K562 (cell line): ENCODE measurements at regions not wholly inside any gene's neighbourhood (a gene's known extent, or its start where the extent isn't known, plus 50 kb on each side); places are given as distances from the start of the nearest gene placed in this dataset.

Experiments used
- ATAC-seq: fragments of 200-7000 bp; cut with Tn5 transposase; 3 replicates; pipeline ENCODE4 v1.9.1; 2020; ENCODE audit warnings: moderate library complexity
- BruUV-seq: library from RNA; stranded (reverse); fragments of 400-500 nt; replicated peaks from 2 replicates; lab custom pipeline; 2021; lab: Mats Ljungman, UMichigan
- CTCF ChIA-PET: fragments of 300-600 bp; formaldehyde crosslinking; extraction: SDS; loops from one replicate; lab custom pipeline; 2021; ENCODE audit warnings: low intra/inter-chr PET ratio; lab: Yijun Ruan, JAX
- POLR2A ChIA-PET: fragments of 300-600, 350-650 bp; sonication (Branson Sonifier 250); formaldehyde crosslinking; extraction: SDS; loops from one replicate; lab custom pipeline; 2021; ENCODE audit warnings: antibody characterized with exemption, inconsistent platforms; lab: Yijun Ruan, JAX
- DNase-seq, 4 experiments: peaks; one replicate each; pipeline versions ENCODE4 v3.0.0 to v3.0.0-alpha.2; 2011 to 2018; ENCODE audit warnings: low spot score in 3 of 4, mixed read lengths in 3 of 4; ENCODE audit errors: extremely low read depth in 1 of 4
- FAIRE-seq: peaks from 2 replicates; lab custom pipeline; 2011; peaks lifted over from hg19 to GRCh38; lab: Jason Lieb, UNC
- H2AFZ ChIP-seq: 2 replicates; pipeline ENCODE4 v1.6.0; 2011; ENCODE audit warnings: low read depth, low read length, control low read depth, inconsistent platforms
- H3K27ac ChIP-seq: fragments of 200-600 bp; 3 replicates; pipeline ENCODE4 v1.8.0; 2011; ENCODE audit warnings: low read depth, mild to moderate bottlenecking, control low read depth, inconsistent platforms, low read length, moderate library complexity, mixed read lengths; ENCODE audit errors: extremely low read depth
- H3K27me3 ChIP-seq, 2 experiments: fragments of 300-600 bp in 1 of 2; 2 replicates in 1 of 2; 3 replicates in 1 of 2; pipeline versions ENCODE4 v1.6.0 to v1.8.0; 2011; ENCODE audit warnings: inconsistent platforms in 2 of 2, low read length in 2 of 2, mild to moderate bottlenecking in 1 of 2, mixed read lengths in 1 of 2, moderate library complexity in 1 of 2; ENCODE audit not compliant: control insufficient read depth in 2 of 2, insufficient read depth in 2 of 2
- H3K36me3 ChIP-seq: fragments of 300-600 bp; 3 replicates; pipeline ENCODE4 v1.8.0; 2011; ENCODE audit warnings: mild to moderate bottlenecking, low read length, inconsistent platforms; ENCODE audit not compliant: control insufficient read depth, insufficient read depth
- H3K4me1 ChIP-seq, 2 experiments: fragments of 200-600 bp in 1 of 2; replicated peaks in 1 of 2; 2 replicates in 1 of 2; 3 replicates in 1 of 2; pipeline versions ENCODE4 v1.5.1 to v1.8.0; 2011; ENCODE audit warnings: inconsistent platforms in 2 of 2, low read length in 2 of 2, mild to moderate bottlenecking in 1 of 2, mixed read lengths in 1 of 2, moderate library complexity in 1 of 2; ENCODE audit not compliant: control insufficient read depth in 2 of 2, insufficient read depth in 2 of 2
- H3K4me2 ChIP-seq: 2 replicates; pipeline ENCODE4 v1.6.1; 2011; ENCODE audit warnings: low read length, control low read depth, inconsistent platforms, mixed read lengths; ENCODE audit not compliant: insufficient read depth
- H3K4me3 ChIP-seq: fragments of 200-600 bp; sonication (generic), shearing (Covaris generic); 2 replicates; pipeline ENCODE4 v1.5.1; 2016; ENCODE audit warnings: control low read depth, inconsistent platforms
- H3K79me2 ChIP-seq: fragments of 200-600 bp; 3 replicates; pipeline ENCODE4 v1.8.0; 2011; ENCODE audit warnings: low read length, inconsistent platforms; ENCODE audit not compliant: control insufficient read depth, insufficient read depth
- H3K9ac ChIP-seq, 2 experiments: 2 replicates each; pipeline versions ENCODE4 v1.6.0 to v1.6.1; 2011; ENCODE audit warnings: low read depth in 2 of 2, low read length in 2 of 2, control low read depth in 1 of 2, inconsistent platforms in 1 of 2, mild to moderate bottlenecking in 1 of 2, mixed read lengths in 1 of 2; ENCODE audit not compliant: insufficient read depth in 1 of 2
- H3K9me1 ChIP-seq: one replicate; pipeline ENCODE4 v1.6.0; 2011; ENCODE audit warnings: inconsistent platforms, mild to moderate bottlenecking, low read length, moderate library complexity; ENCODE audit not compliant: control insufficient read depth, insufficient read depth
- H3K9me3 ChIP-seq: replicated peaks from 2 replicates; pipeline ENCODE4 v1.5.1; 2011; ENCODE audit warnings: low read depth, low read length, inconsistent platforms; ENCODE audit not compliant: control insufficient read depth, insufficient read depth
- H4K20me1 ChIP-seq: replicated peaks from 2 replicates; pipeline ENCODE4 v1.6.1; 2011; ENCODE audit warnings: low read length, inconsistent platforms, mixed read lengths; ENCODE audit not compliant: control insufficient read depth, insufficient read depth
- BHLHE40 ChIP-seq: IDR thresholded peaks from 2 replicates; pipeline ENCODE4 v1.6.1; 2011; ENCODE audit warnings: low read length, improper control_type of control experiment
- CTCF ChIP-seq, 3 experiments: IDR thresholded peaks in 2 of 3; conservative IDR thresholded peaks in 1 of 3; 2 replicates each; pipeline ENCODE4 v1.5.1; 2011 to 2012; ENCODE audit warnings: low read length in 3 of 3, mild to moderate bottlenecking in 3 of 3, control low read depth in 2 of 3, improper control_type of control experiment in 1 of 3, inconsistent platforms in 1 of 3, low read depth in 1 of 3, mixed read lengths in 1 of 3, moderate library complexity in 1 of 3; ENCODE audit not compliant: insufficient read depth in 2 of 3
- ETS2 ChIP-seq: IDR thresholded peaks from 2 replicates; pipeline ENCODE4 v1.6.1; 2016; ENCODE audit warnings: borderline replicate concordance, missing genetic modification characterization, mild to moderate bottlenecking, moderate library complexity, missing compliant biosample characterization; ENCODE audit not compliant: poor library complexity, severe bottlenecking
- MCM2 ChIP-seq: fragments of 450-650 bp; IDR thresholded peaks from 2 replicates; pipeline ENCODE4 v1.6.1; 2017; ENCODE audit warnings: low read depth, mild to moderate bottlenecking
- POLR2H ChIP-seq: IDR thresholded peaks from 2 replicates; pipeline ENCODE4 v1.6.1; 2016; ENCODE audit warnings: missing genetic modification characterization, low read depth, mild to moderate bottlenecking, control low read depth, missing compliant biosample characterization, moderate library complexity
- RCOR1 ChIP-seq, 2 experiments: IDR thresholded peaks; 2 replicates each; pipeline ENCODE4 v1.6.1; 2012; ENCODE audit warnings: low read depth in 2 of 2, low read length in 2 of 2, borderline replicate concordance in 1 of 2, improper control_type of control experiment in 1 of 2
- TEAD2 ChIP-seq: fragments of 450-650 bp; IDR thresholded peaks from 2 replicates; pipeline ENCODE4 v1.6.1; 2016; ENCODE audit warnings: missing genetic modification characterization, control low read depth, missing compliant biosample characterization
- WGBS: fragments of 100-300 bp; shearing (Covaris generic); methylation state at CpG from one replicate; pipeline ENCODE4 v1.1.6; 2016; ENCODE audit warnings: low coverage, mixed read lengths; ENCODE audit not compliant: insufficient coverage; ENCODE audit errors: missing lambda C conversion rate; 5-methylcytosine and 5-hydroxymethylcytosine counted together
- in situ Hi-C: fragments of 300-500 bp; cut with MboI; formaldehyde crosslinking; loops from 4 replicates; pipeline ENCODE4 v1.15.0; 2018; ENCODE audit warnings: inconsistent platforms, mixed read lengths
- intact Hi-C: fragments of 100-400 bp; cut with micrococcal nuclease; formaldehyde crosslinking; loops from 2 replicates; pipeline ENCODE4 v1.14.2; 2022
- TF ChIP-seq, protein P1 (sequence below): fragments of 250-450 bp; sonication (Bioruptor Pico); IDR thresholded peaks from 2 replicates; pipeline ENCODE4 v1.4.0; 2020; ENCODE audit warnings: mild to moderate bottlenecking, moderate library complexity

GRCh38 chr20:11826334-11826733 lies 91.4 kb upstream of the BTBD3 start:
- H3K27ac ChIP-seq = no peak overlapping the region
- H3K4me1 ChIP-seq = no peaks in the 10 kb centered on the region
- BruUV-seq = no TSS peak
- no peaks in the 10 kb centered on the region for H3K9me3 ChIP-seq
- in situ Hi-C loops (no loop called here), intact Hi-C loops (no loop called here)
- DNase-seq = no peak
- TF ChIP-seq TEAD2 (tag) (no peak), CTCF (IDR thresholded peaks at IDR 0.05 in 2 of 3, conservative IDR thresholded peaks at IDR 0.05 in 1 of 3; ENCODE audit: insufficient read depth in 2 of 3, low read depth in 1 of 3, low read length in 3 of 3) (no peak), BHLHE40 (no peak)
- no peak for FAIRE-seq
- no peaks in the 10 kb centered on the region for H3K27me3 ChIP-seq
- WGBS = 0% methylated on average over 4 of the region's 4 CpGs
- no peak overlapping the region for H3K9ac ChIP-seq
- no peaks in the 10 kb centered on the region for H3K79me2 ChIP-seq
- no peak for ATAC-seq
- POLR2A ChIA-PET = no interaction called here
- no peaks in the 10 kb centered on the region for H3K36me3 ChIP-seq
- H3K4me3 ChIP-seq = no peak overlapping the region
- H3K9me1 ChIP-seq = no peaks in the 10 kb centered on the region
- CTCF ChIA-PET = no interaction called here
- H2AFZ ChIP-seq = no peak overlapping the region
- no peaks in the 10 kb centered on the region for H4K20me1 ChIP-seq
- H3K4me2 ChIP-seq = no peak overlapping the region

GRCh38 chr20:11832397-11832796 lies 85.3 kb upstream of the BTBD3 start:
- H3K36me3 ChIP-seq = no peaks in the 10 kb centered on the region
- no peak overlapping the region for H3K4me2 ChIP-seq
- no peaks in the 10 kb centered on the region for H3K79me2 ChIP-seq
- POLR2A ChIA-PET = interaction anchor here (0.7 kb wide), 1 partner anchor 17 kb away, joined by 4 read pairs; no protein-coding TSS in a partner anchor
- H3K4me3 ChIP-seq = no peak overlapping the region
- H3K27me3 ChIP-seq = no peaks in the 10 kb centered on the region
- H4K20me1 ChIP-seq = no peaks in the 10 kb centered on the region
- ATAC-seq (no peak), FAIRE-seq (no peak), DNase-seq (no peak)
- H3K9ac ChIP-seq = no peak overlapping the region
- 0% methylated on average over 1 of the region's 1 CpG for WGBS
- no peaks in the 10 kb centered on the region for H3K4me1 ChIP-seq
- BruUV-seq = no TSS peak
- CTCF ChIA-PET = no interaction called here
- no peak overlapping the region for H2AFZ ChIP-seq
- intact Hi-C loops = no loop called here
- no peaks in the 10 kb centered on the region for H3K9me1 ChIP-seq
- no peaks in the 10 kb centered on the region for H3K9me3 ChIP-seq
- in situ Hi-C loops = no loop called here
- no peak overlapping the region for H3K27ac ChIP-seq
- TF ChIP-seq ETS2 = no peak
- TF ChIP-seq RCOR1 (IDR thresholded peaks at IDR 0.05; ENCODE audit: borderline replicate concordance in 1 of 2, low read depth in 2 of 2, low read length in 2 of 2) = no peak
- TF ChIP-seq, protein P1, sequence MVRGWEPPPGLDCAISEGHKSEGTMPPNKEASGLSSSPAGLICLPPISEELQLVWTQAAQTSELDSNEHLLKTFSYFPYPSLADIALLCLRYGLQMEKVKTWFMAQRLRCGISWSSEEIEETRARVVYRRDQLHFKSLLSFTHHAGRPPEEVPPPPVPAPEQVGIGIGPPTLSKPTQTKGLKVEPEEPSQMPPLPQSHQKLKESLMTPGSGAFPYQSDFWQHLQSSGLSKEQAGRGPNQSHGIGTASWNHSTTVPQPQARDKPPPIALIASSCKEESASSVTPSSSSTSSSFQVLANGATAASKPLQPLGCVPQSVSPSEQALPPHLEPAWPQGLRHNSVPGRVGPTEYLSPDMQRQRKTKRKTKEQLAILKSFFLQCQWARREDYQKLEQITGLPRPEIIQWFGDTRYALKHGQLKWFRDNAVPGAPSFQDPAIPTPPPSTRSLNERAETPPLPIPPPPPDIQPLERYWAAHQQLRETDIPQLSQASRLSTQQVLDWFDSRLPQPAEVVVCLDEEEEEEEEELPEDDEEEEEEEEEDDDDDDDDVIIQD (CRISPR knock-in tag) = no peak
- TF ChIP-seq MCM2 = no peak
- no peak for TF ChIP-seq POLR2H (tag)
